ENCODE measurements at regions not wholly inside any gene's neighbourhood (a gene's known extent, or its start where the extent isn't known, plus 50 kb on each side); places are given as distances from the start of the nearest gene placed in this dataset.

DNA sequence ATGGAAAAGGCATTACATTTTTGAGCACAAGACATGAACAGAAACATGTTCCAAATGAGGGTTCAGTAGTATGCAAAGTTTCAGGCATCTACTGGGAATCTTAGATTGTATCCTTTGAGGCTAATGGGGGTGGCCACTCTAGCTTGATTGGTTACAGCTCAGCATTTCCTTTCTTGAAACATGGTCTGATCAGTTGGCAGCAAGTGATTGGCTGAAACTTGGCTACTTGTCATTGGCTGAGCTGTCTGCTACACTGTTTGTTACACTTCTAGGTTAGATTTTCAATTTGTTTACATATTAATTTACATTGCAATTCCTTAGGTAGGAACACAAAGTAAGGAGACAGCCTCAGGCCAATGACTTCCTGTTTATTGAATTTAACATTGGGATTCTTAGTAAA is 918.0 kb upstream of the SEL1L start:
- Mint-ChIP-seq H3K36me3 (ENCODE audit: low read depth) (no peaks in the 10 kb centered on the region), H3K4me3 (no peak overlapping the region), H3K27me3 (no peaks in the 10 kb centered on the region), H3K27ac (no peak overlapping the region), H3K9me3 (peaks cover 6% of the 10 kb centered on the region), H3K4me1 (ENCODE audit: low read depth) (no peaks in the 10 kb centered on the region)
- H3K9me3 ChIP-seq (ENCODE audit: control insufficient read depth in 1 of 2, insufficient read depth in 1 of 2, low read length in 2 of 2), result peaks cover 0 to 6% of the 10 kb centered on the region in 2 experiments
- H3K4me1 ChIP-seq (ENCODE audit: insufficient read depth, low read length), result no peaks in the 10 kb centered on the region
- no peaks in the 10 kb centered on the region for H3K27me3 ChIP-seq (ENCODE audit: control insufficient read depth in 1 of 2, insufficient read depth in 2 of 2, low read length in 2 of 2)
- no peak overlapping the region for H3K4me3 ChIP-seq (ENCODE audit: low read length)
- no peak for DNase-seq
- no peaks in the 10 kb centered on the region for H3K36me3 ChIP-seq (ENCODE audit: insufficient read depth, low read length)
- ChIA-PET CTCF (no interaction called here), POLR2A (no interaction called here)
- ATAC-seq (ENCODE audit: poor library complexity), result no peak
- H3K27ac ChIP-seq (ENCODE audit: low read depth in 1 of 2, low read length in 2 of 2), result no peak overlapping the region
- TF ChIP-seq, protein P1, sequence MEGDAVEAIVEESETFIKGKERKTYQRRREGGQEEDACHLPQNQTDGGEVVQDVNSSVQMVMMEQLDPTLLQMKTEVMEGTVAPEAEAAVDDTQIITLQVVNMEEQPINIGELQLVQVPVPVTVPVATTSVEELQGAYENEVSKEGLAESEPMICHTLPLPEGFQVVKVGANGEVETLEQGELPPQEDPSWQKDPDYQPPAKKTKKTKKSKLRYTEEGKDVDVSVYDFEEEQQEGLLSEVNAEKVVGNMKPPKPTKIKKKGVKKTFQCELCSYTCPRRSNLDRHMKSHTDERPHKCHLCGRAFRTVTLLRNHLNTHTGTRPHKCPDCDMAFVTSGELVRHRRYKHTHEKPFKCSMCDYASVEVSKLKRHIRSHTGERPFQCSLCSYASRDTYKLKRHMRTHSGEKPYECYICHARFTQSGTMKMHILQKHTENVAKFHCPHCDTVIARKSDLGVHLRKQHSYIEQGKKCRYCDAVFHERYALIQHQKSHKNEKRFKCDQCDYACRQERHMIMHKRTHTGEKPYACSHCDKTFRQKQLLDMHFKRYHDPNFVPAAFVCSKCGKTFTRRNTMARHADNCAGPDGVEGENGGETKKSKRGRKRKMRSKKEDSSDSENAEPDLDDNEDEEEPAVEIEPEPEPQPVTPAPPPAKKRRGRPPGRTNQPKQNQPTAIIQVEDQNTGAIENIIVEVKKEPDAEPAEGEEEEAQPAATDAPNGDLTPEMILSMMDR (IDR thresholded peaks at IDR 0.05), result no peak
- intact Hi-C loops (cut with DNase I, micrococcal nuclease), result no loop called here

DNA sequence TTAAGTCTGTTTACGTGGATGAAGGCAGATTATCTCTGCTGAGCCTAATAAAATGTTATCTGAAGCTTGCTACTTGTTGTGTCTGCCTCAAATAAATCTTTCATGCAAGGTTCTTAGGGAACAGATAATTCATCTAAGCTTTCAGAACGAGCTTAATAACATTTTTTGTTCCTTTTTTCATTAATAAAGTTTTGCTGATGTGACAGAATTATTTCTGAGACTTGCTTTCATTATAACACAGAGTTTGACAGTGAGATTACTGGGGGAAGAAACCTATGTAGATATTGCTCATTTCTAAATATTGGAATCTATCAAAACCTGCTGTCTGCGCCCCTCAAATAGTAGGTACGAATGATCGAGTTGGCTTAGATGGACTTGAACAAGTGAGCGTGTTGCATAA is 948.7 kb upstream of the SEL1L start:
- ChIA-PET CTCF (no interaction called here), POLR2A (no interaction called here)
- peaks cover 0 to 8% of the 10 kb centered on the region in 2 experiments for H3K9me3 ChIP-seq (ENCODE audit: control insufficient read depth in 1 of 2, insufficient read depth in 1 of 2, low read length in 2 of 2)
- no peak overlapping the region for H3K27ac Mint-ChIP-seq
- no peaks in the 10 kb centered on the region for H3K27me3 Mint-ChIP-seq
- TF ChIP-seq, protein P1 (IDR thresholded peaks at IDR 0.05), result no peak
- no peak overlapping the region for H3K4me3 Mint-ChIP-seq
- H3K27me3 ChIP-seq (ENCODE audit: control insufficient read depth in 1 of 2, insufficient read depth in 2 of 2, low read length in 2 of 2), result no peaks in the 10 kb centered on the region
- H3K4me1 ChIP-seq (ENCODE audit: insufficient read depth, low read length), result no peaks in the 10 kb centered on the region
- DNase-seq (no peak), ATAC-seq (ENCODE audit: poor library complexity) (no peak)
- no peak overlapping the region for H3K27ac ChIP-seq (ENCODE audit: low read depth in 1 of 2, low read length in 2 of 2)
- intact Hi-C loops (cut with DNase I, micrococcal nuclease), result no loop called here
- no peak overlapping the region for H3K4me3 ChIP-seq (ENCODE audit: low read length)
- no peaks in the 10 kb centered on the region for H3K36me3 ChIP-seq (ENCODE audit: insufficient read depth, low read length)
- peaks cover 6% of the 10 kb centered on the region for H3K9me3 Mint-ChIP-seq
- H3K4me1 Mint-ChIP-seq (ENCODE audit: low read depth), result no peaks in the 10 kb centered on the region
- H3K36me3 Mint-ChIP-seq (ENCODE audit: low read depth), result no peaks in the 10 kb centered on the region

DNA sequence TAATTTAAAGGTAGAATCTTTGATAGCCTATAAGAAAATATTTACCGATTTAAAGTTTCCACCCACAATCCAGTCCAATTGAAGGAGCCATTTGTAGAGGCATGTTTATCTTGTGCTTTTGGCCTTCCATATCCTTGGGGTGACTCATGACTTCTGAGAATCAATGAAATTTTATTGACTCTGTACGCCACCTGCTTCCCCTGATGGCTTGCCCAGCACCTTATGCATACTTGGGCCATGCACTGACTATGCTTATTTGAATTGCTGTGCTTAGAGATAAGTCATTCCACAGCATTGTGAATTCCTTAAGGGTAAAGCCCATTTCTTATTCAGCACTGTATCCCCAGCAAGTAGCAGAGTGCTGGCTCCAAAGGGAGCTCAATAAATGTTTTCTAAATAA is 954.8 kb upstream of the SEL1L start:
- Histone ChIP-seq H3K27me3 (ENCODE audit: control insufficient read depth in 1 of 2, insufficient read depth in 2 of 2, low read length in 2 of 2) (no peaks in the 10 kb centered on the region), H3K9me3 (ENCODE audit: control insufficient read depth in 1 of 2, insufficient read depth in 1 of 2, low read length in 2 of 2) (no peaks in the 10 kb centered on the region), H3K4me3 (ENCODE audit: low read length) (no peak overlapping the region), H3K4me1 (ENCODE audit: insufficient read depth, low read length) (no peaks in the 10 kb centered on the region), H3K36me3 (ENCODE audit: insufficient read depth, low read length) (no peaks in the 10 kb centered on the region), H3K27ac (ENCODE audit: low read depth in 1 of 2, low read length in 2 of 2) (no peak overlapping the region)
- Mint-ChIP-seq H3K4me3 (no peak overlapping the region), H3K36me3 (ENCODE audit: low read depth) (no peaks in the 10 kb centered on the region), H3K9me3 (peaks cover 11% of the 10 kb centered on the region), H3K27me3 (no peaks in the 10 kb centered on the region), H3K4me1 (ENCODE audit: low read depth) (no peaks in the 10 kb centered on the region), H3K27ac (no peak overlapping the region)
- ATAC-seq (ENCODE audit: poor library complexity) (no peak), DNase-seq (no peak)
- TF ChIP-seq, protein P1 (IDR thresholded peaks at IDR 0.05), result no peak
- ChIA-PET POLR2A (no interaction called here), CTCF (no interaction called here)
- intact Hi-C loops (cut with DNase I, micrococcal nuclease), result no loop called here

All from CD4-positive, alpha-beta T cell (primary cell).